ENCODE measurements at regions not wholly inside any gene's neighbourhood (a gene's known extent, or its start where the extent isn't known, plus 50 kb on each side); places are given as distances from the start of the nearest gene placed in this dataset.
"Not testable (repeated sequence)": the region's sequence is repeated elsewhere in the genome, so short reads cannot be mapped to it uniquely, and the experiment has no call there.

DNA sequence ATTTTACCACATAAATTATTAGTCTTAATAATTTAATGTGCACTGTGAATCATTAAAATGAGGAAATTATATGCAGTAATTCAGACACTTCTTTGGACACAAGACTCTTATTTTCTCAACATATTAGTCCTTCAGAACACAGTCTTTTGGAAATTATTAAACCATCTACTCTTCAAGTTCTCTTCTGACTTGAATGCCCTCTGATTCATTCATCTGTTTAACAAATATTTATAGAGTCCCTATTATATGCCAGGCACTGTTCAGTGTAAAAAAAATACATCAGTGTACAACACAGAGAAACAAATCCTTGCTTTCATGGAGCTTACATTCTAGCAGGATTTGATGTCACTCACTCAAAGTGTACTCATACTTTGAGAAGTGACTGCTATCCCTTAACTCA lies 163.4 kb upstream of the IL12B start:
- in situ Hi-C loops (cut with MboI; ENCODE audit: low sequenced_read_pairs) = no loop called here

GRCh38 chr5:159496773-159497172 lies 166.5 kb upstream of the IL12B start:
- in situ Hi-C loops (cut with MboI; ENCODE audit: low sequenced_read_pairs) = no loop called here

DNA sequence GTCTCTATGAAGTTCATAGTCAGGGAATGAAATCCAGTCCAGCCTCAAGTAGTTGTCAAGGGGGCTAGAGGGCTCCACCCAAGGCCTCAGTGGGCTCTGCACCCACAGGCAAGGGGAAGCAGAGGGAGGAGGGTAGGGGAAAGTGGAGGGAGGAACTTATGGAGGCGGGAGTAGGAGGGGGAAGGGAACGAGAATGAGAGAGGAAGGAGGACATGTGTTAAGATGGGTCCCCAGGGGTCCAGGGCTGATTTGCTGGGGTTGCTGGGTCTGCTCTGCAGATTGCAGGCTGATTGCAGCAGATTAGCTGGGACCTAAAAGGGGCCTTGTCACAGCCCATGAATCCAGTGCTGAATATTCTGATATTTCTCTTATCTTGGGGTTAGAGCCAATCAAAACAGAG lies 166.9 kb upstream of the IL12B start:
- in situ Hi-C loops (cut with MboI; ENCODE audit: low sequenced_read_pairs) = no loop called here

- in situ Hi-C loops (cut with MboI; ENCODE audit: low sequenced_read_pairs) = no loop called here
These were observed 168.3 kb upstream of the IL12B start for GRCh38 chr5:159498630-159499029.

GRCh38 chr5:159502116-159502515 lies 171.8 kb upstream of the IL12B start:
- in situ Hi-C loops (cut with MboI; ENCODE audit: low sequenced_read_pairs) = not testable (repeated sequence)

DNA sequence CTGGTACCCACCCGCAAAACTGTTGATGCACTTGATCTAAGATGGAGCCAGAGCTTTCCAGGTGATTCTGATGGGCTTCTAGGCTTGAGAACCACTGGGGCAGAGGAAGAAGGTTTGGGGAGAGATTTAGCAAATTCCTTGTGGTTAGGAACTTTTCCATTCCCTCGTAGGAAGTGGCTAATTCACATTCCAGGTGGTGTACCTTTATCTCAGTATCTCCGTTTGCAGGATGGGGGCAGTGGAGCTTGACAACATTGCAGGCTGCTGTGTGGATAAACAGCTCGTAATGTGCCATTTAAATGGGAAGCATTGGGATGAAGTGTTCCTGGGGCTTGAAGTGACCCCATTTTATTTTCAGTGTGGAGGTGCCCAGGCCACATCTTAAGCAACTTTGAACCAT lies 172.9 kb upstream of the IL12B start:
- in situ Hi-C loops (cut with MboI; ENCODE audit: low sequenced_read_pairs) = no loop called here

DNA sequence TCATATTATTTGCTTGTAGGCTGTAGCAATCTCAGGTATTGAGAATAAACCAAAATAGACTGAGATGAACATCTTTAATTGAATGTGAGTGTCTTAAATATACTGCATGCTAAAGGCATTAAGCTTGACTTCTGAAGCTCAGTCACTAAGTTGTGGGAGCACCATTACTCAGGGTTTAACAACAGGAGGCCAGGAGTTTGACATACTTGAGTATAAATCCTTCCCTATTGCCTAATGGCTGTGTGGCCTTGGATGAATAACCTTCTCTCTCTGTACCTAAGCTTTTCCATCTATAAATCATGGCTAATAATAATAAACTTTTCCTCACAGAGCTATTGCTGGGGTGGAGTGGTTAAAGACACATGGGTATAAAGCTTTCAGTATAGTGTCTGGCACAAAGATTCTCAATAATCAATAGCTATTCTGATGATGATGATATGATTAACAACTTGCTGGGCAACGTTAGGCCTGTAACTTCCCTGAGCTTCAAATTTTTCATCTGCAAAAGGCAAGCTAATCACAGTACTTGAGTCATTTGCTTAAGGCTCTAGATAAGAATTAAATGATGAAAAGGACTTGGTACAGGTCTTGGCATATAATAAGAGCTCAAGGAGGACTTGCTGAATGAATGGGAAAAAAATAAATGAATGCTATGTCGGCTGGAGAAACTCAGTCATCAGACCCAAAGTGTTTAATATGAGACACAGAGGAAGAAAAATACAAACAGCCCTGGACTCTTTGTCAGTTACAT lies 174.0 kb upstream of the IL12B start:
- in situ Hi-C loops (cut with MboI; ENCODE audit: low sequenced_read_pairs) = no loop called here

- in situ Hi-C loops (cut with MboI; ENCODE audit: low sequenced_read_pairs) = no loop called here
These were observed 174.6 kb upstream of the IL12B start for GRCh38 chr5:159504857-159505304.

DNA sequence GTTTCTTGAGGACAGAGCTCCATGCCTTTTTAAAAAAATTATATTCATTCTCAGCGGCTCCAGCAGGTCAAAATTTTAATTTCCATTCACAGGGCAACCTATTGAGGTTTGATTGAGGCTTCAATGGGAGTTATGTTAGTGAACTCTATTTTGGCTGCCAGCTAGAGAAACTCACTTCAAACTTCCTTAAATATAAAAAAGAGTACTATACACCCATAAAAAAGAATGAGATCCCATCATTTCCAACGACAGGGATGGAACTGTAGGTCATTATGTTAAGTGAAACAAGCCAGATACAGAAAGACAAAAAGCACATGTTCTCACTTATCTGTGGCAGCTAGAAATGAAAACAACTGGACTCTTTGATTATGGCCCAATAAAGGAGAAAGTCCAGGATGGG lies 176.8 kb upstream of the IL12B start:
- in situ Hi-C loops (cut with MboI; ENCODE audit: low sequenced_read_pairs) = no loop called here

DNA sequence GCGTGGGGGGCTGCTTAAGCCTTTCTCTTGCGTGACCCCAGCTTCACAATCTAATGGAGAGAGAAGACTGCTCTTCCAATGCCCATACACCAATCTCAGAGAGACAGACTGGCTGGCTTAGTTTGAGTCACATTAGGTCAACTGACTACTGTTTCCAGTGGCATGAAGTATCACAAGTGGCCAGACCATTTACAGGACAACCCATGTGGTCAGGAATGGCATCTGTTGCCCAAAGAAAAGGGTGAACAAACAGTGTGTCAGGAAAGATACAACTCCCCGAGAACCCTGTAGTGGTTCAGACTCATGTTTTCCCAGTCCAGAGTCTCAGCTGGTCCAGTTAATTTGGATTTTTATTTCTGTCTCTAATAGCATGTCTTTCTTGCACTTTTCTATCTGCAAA lies 177.4 kb upstream of the IL12B start:
- in situ Hi-C loops (cut with MboI; ENCODE audit: low sequenced_read_pairs) = no loop called here

GRCh38 chr5:159508344-159508743 lies 178.1 kb upstream of the IL12B start:
- in situ Hi-C loops (cut with MboI; ENCODE audit: low sequenced_read_pairs) = no loop called here

GRCh38 chr5:159509002-159509660 lies 178.8 kb upstream of the IL12B start:
- in situ Hi-C loops (cut with MboI; ENCODE audit: low sequenced_read_pairs) = no loop called here

- in situ Hi-C loops (cut with MboI; ENCODE audit: low sequenced_read_pairs) = no loop called here
These were observed 180.0 kb upstream of the IL12B start for GRCh38 chr5:159510282-159510681.

- in situ Hi-C loops (cut with MboI; ENCODE audit: low sequenced_read_pairs) = no loop called here
These were observed 181.3 kb upstream of the IL12B start for GRCh38 chr5:159511570-159511969.

- in situ Hi-C loops (cut with MboI; ENCODE audit: low sequenced_read_pairs) = no loop called here
These were observed 181.8 kb upstream of the IL12B start for GRCh38 chr5:159512064-159512463.

DNA sequence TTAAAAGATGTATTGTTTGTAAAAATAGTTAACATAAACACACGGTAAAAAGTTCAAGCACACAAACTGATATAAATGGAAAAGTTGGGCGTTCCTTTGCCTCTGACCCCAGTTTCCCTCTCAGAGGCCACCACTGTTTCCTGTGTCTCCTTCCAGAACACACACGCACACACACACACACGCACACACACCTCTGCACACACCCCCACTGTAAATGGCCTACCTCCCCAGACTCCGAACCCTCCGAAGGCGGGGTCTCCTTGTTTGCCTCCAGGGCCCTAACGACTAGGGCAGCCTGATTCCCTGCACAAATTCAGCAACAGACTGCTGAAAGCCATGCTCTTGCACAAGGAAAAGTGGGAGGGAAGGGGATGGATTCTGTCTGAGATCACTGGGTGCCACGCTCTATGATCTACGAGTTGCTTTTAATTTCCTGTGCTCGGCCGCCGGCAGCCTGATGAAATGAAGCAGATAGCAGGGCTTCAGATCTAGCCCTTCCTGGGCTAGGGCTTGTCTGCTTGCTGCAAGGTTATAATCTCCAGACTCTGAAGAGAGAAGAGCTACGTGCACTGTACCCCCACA lies 184.0 kb upstream of the IL12B start:
- in situ Hi-C loops (cut with MboI; ENCODE audit: low sequenced_read_pairs) = no loop called here

DNA sequence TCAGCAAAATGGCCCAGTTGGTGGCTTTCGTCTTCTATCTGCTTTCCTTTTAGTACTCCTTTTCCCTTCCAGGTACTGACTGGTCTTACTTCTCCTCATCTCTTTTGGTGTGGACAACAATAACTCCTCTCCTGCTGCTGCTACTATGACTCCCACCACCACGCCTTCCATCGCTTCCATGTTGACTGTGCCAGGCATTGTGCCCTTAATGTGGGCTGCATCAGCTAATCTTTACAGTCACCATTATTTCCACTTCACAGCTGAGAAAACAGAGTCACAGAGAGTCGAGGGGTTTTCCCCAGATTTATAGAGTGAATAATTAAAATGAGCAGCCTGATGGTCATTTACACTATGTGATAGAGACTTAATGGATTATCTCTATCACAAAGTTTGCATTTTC lies 184.9 kb upstream of the IL12B start:
- in situ Hi-C loops (cut with MboI; ENCODE audit: low sequenced_read_pairs) = no loop called here

DNA sequence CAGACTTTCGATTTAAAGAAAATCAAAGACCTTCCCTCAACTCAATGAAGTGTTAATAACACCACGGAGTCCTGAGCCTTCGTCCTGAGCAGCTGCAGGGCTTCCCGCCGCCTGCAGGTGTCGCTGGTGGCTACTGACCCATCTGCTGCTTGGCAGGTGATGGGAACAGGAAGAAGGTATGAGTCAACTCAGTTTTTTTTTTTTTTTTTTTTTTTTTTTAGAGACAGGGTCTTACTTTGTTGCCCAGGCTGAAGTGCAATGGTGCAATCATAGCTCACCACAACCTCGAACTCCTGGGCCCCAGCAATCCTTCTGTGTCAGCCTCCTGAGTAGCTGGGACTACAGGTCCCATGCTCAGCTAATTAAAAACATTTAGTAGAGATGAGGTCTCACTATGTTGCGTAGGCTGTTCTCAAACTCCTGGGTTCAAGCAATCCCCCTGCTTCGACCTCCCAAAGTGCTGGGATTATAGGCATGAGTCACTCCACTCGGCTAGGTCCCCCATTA lies 185.7 kb upstream of the IL12B start:
- in situ Hi-C loops (cut with MboI; ENCODE audit: low sequenced_read_pairs) = no loop called here

GRCh38 chr5:159518371-159518770 lies 188.1 kb upstream of the IL12B start:
- in situ Hi-C loops (cut with MboI; ENCODE audit: low sequenced_read_pairs) = no loop called here

- in situ Hi-C loops (cut with MboI; ENCODE audit: low sequenced_read_pairs) = no loop called here
These were observed 189.1 kb upstream of the IL12B start for GRCh38 chr5:159519365-159519764.

GRCh38 chr5:159522841-159523240 lies 192.6 kb upstream of the IL12B start:
- in situ Hi-C loops (cut with MboI; ENCODE audit: low sequenced_read_pairs) = no loop called here

DNA sequence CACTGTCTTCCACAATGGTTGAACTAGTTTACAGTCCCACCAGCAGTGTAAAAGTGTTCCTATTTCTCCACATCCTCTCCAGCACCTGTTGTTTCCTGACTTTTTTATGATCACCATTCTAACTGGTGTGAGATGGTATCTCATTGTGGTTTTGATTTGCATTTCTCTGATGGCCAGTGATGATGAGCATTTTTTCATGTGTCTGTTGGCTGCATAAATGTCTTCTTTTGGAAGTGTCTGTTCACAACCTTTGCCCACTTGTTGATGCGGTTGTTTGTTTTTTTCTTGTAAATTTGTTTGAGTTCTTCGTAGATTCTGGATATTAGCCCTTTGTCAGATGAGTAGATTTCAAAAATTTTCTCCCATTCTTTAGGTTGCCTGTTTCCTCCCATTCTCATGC lies 194.0 kb upstream of the IL12B start:
- in situ Hi-C loops (cut with MboI; ENCODE audit: low sequenced_read_pairs) = not testable (repeated sequence)

All from HL-60/S4 (cell line).